BE2C (cell line): ENCODE measurements at regions not wholly inside any gene's neighbourhood (a gene's known extent, or its start where the extent isn't known, plus 50 kb on each side); places are given as distances from the start of the nearest gene placed in this dataset.

Experiments
- DNase-seq: peaks from one replicate; pipeline ENCODE4 v3.0.0-alpha.2; 2020
- H3K27me3 ChIP-seq: fragments of 250-450 bp; sonication (Bioruptor Pico); 2 replicates; pipeline ENCODE4 v1.5.1; 2020; ENCODE audit warnings: mild to moderate bottlenecking
- H3K36me3 ChIP-seq: fragments of 250-450 bp; sonication (Bioruptor Pico); 2 replicates; pipeline ENCODE4 v1.5.1; 2020; ENCODE audit warnings: mild to moderate bottlenecking
- H3K4me1 ChIP-seq: fragments of 250-450 bp; sonication (Bioruptor Pico); 2 replicates; pipeline ENCODE4 v1.5.1; 2020
- H3K4me3 ChIP-seq: 2 replicates; pipeline ENCODE4 v1.5.1; 2011; ENCODE audit warnings: low read depth, low read length
- H3K9me3 ChIP-seq: fragments of 250-450 bp; sonication (Bioruptor Pico); 2 replicates; pipeline ENCODE4 v1.5.1; 2020
- TF ChIP-seq, protein P1 (sequence below): IDR thresholded peaks from 2 replicates; pipeline ENCODE4 v1.5.1; 2012; ENCODE audit warnings: mild to moderate bottlenecking, low read depth, low read length

DNA sequence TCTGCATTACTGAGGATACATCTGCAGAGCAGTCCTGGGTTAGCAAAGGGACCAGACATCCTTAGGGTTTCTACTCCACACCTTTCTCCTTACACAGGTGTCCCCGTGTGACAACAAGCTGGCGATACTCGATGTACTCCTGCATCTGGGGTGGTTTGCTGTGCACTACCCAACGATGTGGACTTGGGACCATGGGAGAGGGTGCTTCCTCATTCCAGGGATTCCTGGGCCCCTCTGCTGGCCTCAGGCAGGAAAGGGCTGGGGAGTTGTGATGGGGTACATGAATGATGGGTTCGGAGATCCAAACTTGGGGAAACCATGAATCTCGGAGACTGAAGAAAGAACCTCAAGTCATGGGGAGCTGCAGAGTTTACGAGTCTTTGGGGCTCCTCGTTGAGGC is 179.6 kb upstream of the GALNT17 start:
- Histone ChIP-seq H3K36me3 (no peaks in the 10 kb centered on the region), H3K4me1 (no peaks in the 10 kb centered on the region), H3K4me3 (no peak overlapping the region), H3K27me3 (no peaks in the 10 kb centered on the region), H3K9me3 (no peaks in the 10 kb centered on the region)
- DNase-seq, result no peak
- TF ChIP-seq, protein P1, sequence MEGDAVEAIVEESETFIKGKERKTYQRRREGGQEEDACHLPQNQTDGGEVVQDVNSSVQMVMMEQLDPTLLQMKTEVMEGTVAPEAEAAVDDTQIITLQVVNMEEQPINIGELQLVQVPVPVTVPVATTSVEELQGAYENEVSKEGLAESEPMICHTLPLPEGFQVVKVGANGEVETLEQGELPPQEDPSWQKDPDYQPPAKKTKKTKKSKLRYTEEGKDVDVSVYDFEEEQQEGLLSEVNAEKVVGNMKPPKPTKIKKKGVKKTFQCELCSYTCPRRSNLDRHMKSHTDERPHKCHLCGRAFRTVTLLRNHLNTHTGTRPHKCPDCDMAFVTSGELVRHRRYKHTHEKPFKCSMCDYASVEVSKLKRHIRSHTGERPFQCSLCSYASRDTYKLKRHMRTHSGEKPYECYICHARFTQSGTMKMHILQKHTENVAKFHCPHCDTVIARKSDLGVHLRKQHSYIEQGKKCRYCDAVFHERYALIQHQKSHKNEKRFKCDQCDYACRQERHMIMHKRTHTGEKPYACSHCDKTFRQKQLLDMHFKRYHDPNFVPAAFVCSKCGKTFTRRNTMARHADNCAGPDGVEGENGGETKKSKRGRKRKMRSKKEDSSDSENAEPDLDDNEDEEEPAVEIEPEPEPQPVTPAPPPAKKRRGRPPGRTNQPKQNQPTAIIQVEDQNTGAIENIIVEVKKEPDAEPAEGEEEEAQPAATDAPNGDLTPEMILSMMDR, result no peak

DNA sequence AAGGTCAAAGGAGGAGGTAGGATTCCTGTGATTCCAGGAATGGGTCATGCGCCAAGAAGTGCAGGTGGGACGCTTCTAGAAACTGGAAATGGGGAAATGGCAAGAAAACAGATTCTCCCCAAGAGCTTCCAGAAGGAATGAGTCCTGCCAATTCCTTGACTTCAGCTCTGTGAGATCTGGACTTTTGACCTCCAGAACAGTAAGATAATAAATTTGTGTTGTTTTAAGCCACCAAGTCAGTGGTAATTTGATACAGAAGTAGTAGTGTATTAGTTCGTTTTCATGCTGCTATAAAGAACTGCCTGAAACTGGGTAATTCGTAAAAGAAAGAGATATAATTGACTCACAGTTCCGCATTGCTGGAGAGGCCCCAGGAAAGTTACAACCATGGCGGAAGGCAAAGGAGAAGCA is 178.6 kb upstream of the GALNT17 start:
- TF ChIP-seq, protein P1, result no peak
- H3K4me1 ChIP-seq, result no peaks in the 10 kb centered on the region
- H3K4me3 ChIP-seq, result no peak overlapping the region
- no peak for DNase-seq
- H3K9me3 ChIP-seq, result no peaks in the 10 kb centered on the region
- H3K27me3 ChIP-seq, result no peaks in the 10 kb centered on the region
- H3K36me3 ChIP-seq, result no peaks in the 10 kb centered on the region

DNA sequence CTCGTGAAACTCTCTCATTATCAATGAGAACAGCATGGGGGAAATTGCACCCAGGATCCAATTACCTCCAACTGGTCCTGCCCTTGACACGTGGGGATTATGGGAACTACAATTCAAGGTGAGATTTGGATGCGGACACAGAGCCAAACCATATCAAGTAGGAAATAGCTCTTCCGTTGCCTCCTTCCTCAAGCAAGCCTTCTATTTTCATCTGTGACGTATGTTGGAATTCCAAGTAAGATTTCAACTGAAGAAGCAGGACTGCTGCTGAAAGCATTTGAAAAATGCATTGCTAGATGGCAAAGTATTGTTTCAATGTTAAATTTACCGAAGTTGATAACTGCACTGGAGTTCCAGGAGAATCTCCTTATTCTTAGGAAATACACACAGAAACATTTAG is 178.1 kb upstream of the GALNT17 start:
- no peaks in the 10 kb centered on the region for H3K4me1 ChIP-seq
- no peak for DNase-seq
- H3K27me3 ChIP-seq, result no peaks in the 10 kb centered on the region
- TF ChIP-seq, protein P1, result no peak
- no peak overlapping the region for H3K4me3 ChIP-seq
- no peaks in the 10 kb centered on the region for H3K9me3 ChIP-seq
- H3K36me3 ChIP-seq, result no peaks in the 10 kb centered on the region

DNA sequence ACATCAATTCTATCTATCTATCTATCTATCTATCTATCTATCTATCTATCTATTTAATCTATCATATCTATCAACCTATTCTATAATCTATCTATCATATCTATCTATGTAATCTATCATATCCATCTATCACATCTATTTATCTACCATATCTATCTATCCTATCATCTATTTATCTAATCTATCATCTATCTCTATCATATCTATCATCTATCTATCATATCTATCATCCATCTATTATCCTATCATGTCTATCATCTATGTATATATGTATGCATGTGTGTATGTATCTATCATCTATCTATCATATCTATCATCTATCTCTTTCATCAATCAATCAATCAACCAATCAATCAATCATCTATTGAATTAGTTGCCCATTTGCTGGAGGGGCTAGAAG is 159.3 kb upstream of the GALNT17 start:
- Histone ChIP-seq H3K36me3 (no peaks in the 10 kb centered on the region), H3K4me3 (no peak overlapping the region), H3K9me3 (no peaks in the 10 kb centered on the region), H3K4me1 (no peaks in the 10 kb centered on the region), H3K27me3 (no peaks in the 10 kb centered on the region)
- TF ChIP-seq, protein P1, result no peak
- DNase-seq, result no peak

DNA sequence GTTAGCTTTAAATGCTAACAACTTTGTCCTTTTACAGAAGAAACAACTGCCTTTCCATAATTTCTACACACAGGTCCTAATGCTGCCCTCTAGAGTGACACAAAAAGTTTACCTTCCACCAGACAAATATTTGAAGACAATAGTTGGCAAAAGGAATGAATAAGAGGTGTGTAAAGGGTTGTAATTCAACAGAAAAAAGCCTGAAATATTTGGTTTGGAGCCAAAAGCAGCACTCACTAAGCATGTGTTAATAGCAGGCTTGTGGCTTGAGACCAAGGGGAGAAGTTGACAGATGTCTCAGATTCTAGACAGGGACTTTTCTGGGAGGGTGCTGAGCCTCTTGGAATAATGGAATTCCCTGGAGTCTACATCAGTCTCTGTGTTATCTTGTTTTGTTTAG is 156.2 kb upstream of the GALNT17 start:
- H3K4me1 ChIP-seq, result no peaks in the 10 kb centered on the region
- TF ChIP-seq, protein P1, result no peak
- no peaks in the 10 kb centered on the region for H3K27me3 ChIP-seq
- H3K9me3 ChIP-seq, result no peaks in the 10 kb centered on the region
- DNase-seq, result no peak
- no peaks in the 10 kb centered on the region for H3K36me3 ChIP-seq
- no peak overlapping the region for H3K4me3 ChIP-seq

DNA sequence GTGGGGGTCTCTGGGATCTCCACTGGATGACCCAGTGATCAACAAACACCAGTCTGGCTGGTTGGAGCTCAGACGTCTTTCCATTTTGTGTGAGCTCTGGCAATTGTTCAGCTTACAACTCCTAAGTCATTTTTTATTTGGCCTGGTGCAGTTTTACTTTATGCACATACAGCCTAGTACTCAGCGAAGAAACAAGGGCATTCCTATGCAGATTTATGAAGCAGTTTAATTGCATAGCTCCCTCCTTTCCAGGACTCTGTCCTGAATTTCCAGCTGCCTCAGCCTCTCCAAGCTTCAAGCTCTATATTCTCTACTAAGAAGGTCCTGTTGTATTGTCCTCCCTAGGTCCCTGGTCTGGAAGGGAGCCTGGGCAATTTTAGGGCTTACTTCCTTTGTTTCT is 145.6 kb upstream of the GALNT17 start:
- no peak overlapping the region for H3K4me3 ChIP-seq
- H3K4me1 ChIP-seq, result no peaks in the 10 kb centered on the region
- no peaks in the 10 kb centered on the region for H3K36me3 ChIP-seq
- DNase-seq, result no peak
- TF ChIP-seq, protein P1, result no peak
- H3K9me3 ChIP-seq, result no peaks in the 10 kb centered on the region
- no peaks in the 10 kb centered on the region for H3K27me3 ChIP-seq
